Neural crest cell (in vitro differentiated cells): ENCODE measurements at regions not wholly inside any gene's neighbourhood (a gene's known extent, or its start where the extent isn't known, plus 50 kb on each side); places are given as distances from the start of the nearest gene placed in this dataset.

Experiments used
- DNase-seq: peaks from one replicate; pipeline ENCODE4 v3.0.0; 2021; ENCODE audit warnings: low read depth, mixed read lengths, low spot score
- H3K27ac Mint-ChIP-seq: one replicate; pipeline ENCODE4 v1.8.0; 2021; ENCODE audit warnings: mild to moderate bottlenecking, mixed read lengths; ENCODE audit not compliant: unreplicated experiment
- H3K27me3 Mint-ChIP-seq: 2 replicates; pipeline ENCODE4 v1.8.0; 2021; ENCODE audit warnings: low read depth, mild to moderate bottlenecking, mixed read lengths
- H3K36me3 Mint-ChIP-seq: 2 replicates; pipeline ENCODE4 v1.8.0; 2021; ENCODE audit warnings: low read depth, mild to moderate bottlenecking, mixed read lengths
- H3K4me1 Mint-ChIP-seq: 2 replicates; pipeline ENCODE4 v1.8.0; 2021; ENCODE audit warnings: mixed read lengths
- H3K4me3 Mint-ChIP-seq: one replicate; pipeline ENCODE4 v1.8.0; 2021; ENCODE audit warnings: mild to moderate bottlenecking, mixed read lengths
- H3K9me3 Mint-ChIP-seq: 2 replicates; pipeline ENCODE4 v1.8.0; 2021; ENCODE audit warnings: mixed read lengths
- CTCF ChIP-seq: fragments of 200-600 bp; sonication (generic); conservative IDR thresholded peaks from 2 replicates; pipeline ENCODE4 v1.5.0; 2021; ENCODE audit warnings: antibody characterized with exemption, mild to moderate bottlenecking

GRCh38 chr10:52650873-52651272 lies 121.7 kb downstream of the MBL2 start:
- H3K4me3 Mint-ChIP-seq: no peak overlapping the region
- no peaks in the 10 kb centered on the region for H3K9me3 Mint-ChIP-seq
- no peak for DNase-seq
- no peaks in the 10 kb centered on the region for H3K27me3 Mint-ChIP-seq
- no peak overlapping the region for H3K27ac Mint-ChIP-seq
- no peaks in the 10 kb centered on the region for H3K36me3 Mint-ChIP-seq
- TF ChIP-seq CTCF: no peak
- H3K4me1 Mint-ChIP-seq: no peaks in the 10 kb centered on the region

DNA sequence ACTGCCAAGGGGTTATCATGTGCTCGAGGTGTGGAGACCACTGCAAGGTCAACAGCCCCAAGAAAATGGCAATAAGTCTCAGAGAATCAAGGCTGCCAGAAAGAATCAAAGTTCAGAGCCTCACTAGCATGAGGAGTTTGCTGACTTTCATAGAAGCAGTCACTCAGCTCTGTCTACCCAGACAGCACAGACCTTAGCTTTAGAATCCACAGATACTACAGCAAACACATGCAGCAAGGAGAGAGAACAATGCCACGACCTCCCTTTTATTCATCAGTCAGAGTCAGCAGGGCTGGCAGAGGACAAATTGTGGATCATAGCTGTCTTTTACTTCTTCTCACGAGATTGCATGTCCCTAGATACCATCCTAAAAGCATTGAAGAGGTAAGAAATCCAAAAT lies 121.3 kb downstream of the MBL2 start:
- H3K4me1 Mint-ChIP-seq: no peaks in the 10 kb centered on the region
- no peak for DNase-seq
- TF ChIP-seq CTCF: no peak
- H3K4me3 Mint-ChIP-seq: no peak overlapping the region
- H3K27me3 Mint-ChIP-seq: no peaks in the 10 kb centered on the region
- H3K36me3 Mint-ChIP-seq: no peaks in the 10 kb centered on the region
- no peak overlapping the region for H3K27ac Mint-ChIP-seq
- H3K9me3 Mint-ChIP-seq: no peaks in the 10 kb centered on the region

GRCh38 chr10:52652431-52653262 lies 119.9 kb downstream of the MBL2 start:
- Mint-ChIP-seq H3K27ac (no peak overlapping the region), H3K4me1 (no peaks in the 10 kb centered on the region), H3K9me3 (no peaks in the 10 kb centered on the region), H3K27me3 (no peaks in the 10 kb centered on the region), H3K36me3 (no peaks in the 10 kb centered on the region), H3K4me3 (no peak overlapping the region)
- no peak for TF ChIP-seq CTCF
- no peak for DNase-seq

- TF ChIP-seq CTCF: no peak
- Mint-ChIP-seq H3K27me3 (no peaks in the 10 kb centered on the region), H3K4me3 (no peak overlapping the region)
Measured at GRCh38 chr10:52653263-52653909, 119.2 kb downstream of the MBL2 start.

DNA sequence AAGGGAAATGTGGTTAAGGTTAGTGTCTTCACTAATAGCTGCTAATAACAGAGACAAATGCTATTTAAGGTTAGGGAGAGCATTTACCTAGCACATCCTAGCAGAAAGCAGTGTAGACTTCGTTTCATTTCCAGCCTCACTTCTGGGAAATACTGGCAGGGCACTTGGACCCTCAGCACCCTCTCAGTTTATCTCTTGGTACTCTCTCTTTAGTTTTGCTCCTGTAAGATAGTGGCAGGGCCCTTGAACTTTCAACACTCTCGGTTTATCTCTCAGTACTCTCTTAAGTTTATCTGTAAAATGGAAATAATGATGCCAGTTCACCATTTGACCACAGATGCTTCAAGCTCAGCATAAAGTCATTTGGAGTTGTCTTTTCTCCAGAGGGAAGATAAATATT lies 118.4 kb downstream of the MBL2 start:
- no peak for DNase-seq
- Mint-ChIP-seq H3K9me3 (no peaks in the 10 kb centered on the region), H3K27me3 (no peaks in the 10 kb centered on the region), H3K4me1 (no peaks in the 10 kb centered on the region), H3K36me3 (no peaks in the 10 kb centered on the region), H3K27ac (no peak overlapping the region), H3K4me3 (no peak overlapping the region)
- no peak for TF ChIP-seq CTCF

More at GRCh38 chr10:52653263-52653909, 119.2 kb downstream of the MBL2 start:
- Mint-ChIP-seq H3K27ac (no peak overlapping the region), H3K4me1 (no peaks in the 10 kb centered on the region), H3K36me3 (no peaks in the 10 kb centered on the region), H3K9me3 (no peaks in the 10 kb centered on the region)
- no peak for DNase-seq
